HCT116 (cell line): ENCODE measurements at regions not wholly inside any gene's neighbourhood (a gene's known extent, or its start where the extent isn't known, plus 50 kb on each side); places are given as distances from the start of the nearest gene placed in this dataset.

ENCODE experiments used
- ATAC-seq: fragments of 200-7000 bp; cut with Tn5 transposase; 2 replicates; pipeline ENCODE4 v1.9.1; 2020; ENCODE audit warnings: mild to moderate bottlenecking, moderate library complexity
- BruUV-seq: library from RNA; stranded (reverse); fragments of 400-500 nt; replicated peaks from 2 replicates; lab custom pipeline; 2021; lab: Mats Ljungman, UMichigan
- CTCF ChIA-PET: fragments of 300-600 bp; sonication (Branson Sonifier 250); formaldehyde crosslinking; loops from one replicate; lab custom pipeline; 2021; ENCODE audit warnings: antibody characterized with exemption; lab: Charles Lee
- POLR2A ChIA-PET: fragments of 300-600, 350-600 bp; sonication (Branson Sonifier 250); formaldehyde crosslinking; loops from one replicate; lab custom pipeline; 2021; ENCODE audit warnings: antibody characterized with exemption; lab: Charles Lee
- RAD21 ChIA-PET, 2 experiments: fragments of 300-600 bp; sonication (Branson Sonifier 250); formaldehyde crosslinking; loops; one replicate each; lab custom pipeline; 2023; ENCODE audit warnings: low total read pairs in 2 of 2; ENCODE audit not compliant: uncharacterized antibody in 2 of 2, unreplicated experiment in 2 of 2, low non-redundant PET in 1 of 2; lab: Charles Lee
- DNase-seq: peaks from one replicate; pipeline ENCODE4 v3.0.0-alpha.2; 2010; ENCODE audit warnings: low read depth, low spot score
- H2AFZ ChIP-seq: fragments of 200-600 bp; shearing (Covaris generic), sonication (generic); 2 replicates; pipeline ENCODE4 v1.6.1; 2017; ENCODE audit warnings: low read depth, mixed run types, mixed read lengths, antibody characterized with exemption, low read length; ENCODE audit not compliant: poor library complexity, severe bottlenecking
- H3K27ac ChIP-seq: 2 replicates; pipeline ENCODE4 v1.5.1; 2012; ENCODE audit warnings: low read depth, low read length
- H3K27me3 ChIP-seq: fragments of 200-600 bp; sonication (generic); 2 replicates; pipeline ENCODE4 v1.6.1; 2016; ENCODE audit warnings: mixed run types, low read length, mixed read lengths; ENCODE audit not compliant: insufficient read depth
- H3K36me3 ChIP-seq, 2 experiments: fragments of 200-500 bp in 1 of 2; fragments of 200-600 bp in 1 of 2; sonication (Bioruptor generic) in 1 of 2; sonication (generic) in 1 of 2; 2 replicates each; pipeline versions ENCODE4 v1.5.1 to v1.6.1; 2014 to 2016; ENCODE audit warnings: low read length in 2 of 2, inconsistent platforms in 1 of 2, mixed read lengths in 1 of 2, mixed run types in 1 of 2; ENCODE audit not compliant: insufficient read depth in 2 of 2, control insufficient read depth in 1 of 2
- H3K4me1 ChIP-seq, 2 experiments: fragments of 200-600 bp in 1 of 2; sonication (generic) in 1 of 2; 2 replicates each; pipeline versions ENCODE4 v1.5.1 to v1.6.1; 2012 to 2017; ENCODE audit warnings: low read length in 2 of 2, inconsistent platforms in 1 of 2, mild to moderate bottlenecking in 1 of 2, mixed read lengths in 1 of 2, mixed run types in 1 of 2, moderate library complexity in 1 of 2; ENCODE audit not compliant: insufficient read depth in 2 of 2, control insufficient read depth in 1 of 2
- H3K4me2 ChIP-seq: fragments of 200-600 bp; sonication (generic); 2 replicates; pipeline ENCODE4 v1.6.1; 2017; ENCODE audit warnings: mixed run types, low read length, mixed read lengths
- H3K4me3 ChIP-seq, 2 experiments: fragments of 200-600 bp in 1 of 2; sonication (generic) in 1 of 2; replicated peaks in 1 of 2; 2 replicates each; pipeline ENCODE4 v1.5.1; 2011 to 2016; ENCODE audit warnings: low read length in 2 of 2, control low read depth in 1 of 2, low read depth in 1 of 2, mild to moderate bottlenecking in 1 of 2, mixed read lengths in 1 of 2, mixed run types in 1 of 2
- H3K79me2 ChIP-seq: fragments of 200-600 bp; sonication (generic); 2 replicates; pipeline ENCODE4 v1.6.1; 2017; ENCODE audit warnings: mild to moderate bottlenecking, mixed run types, low read length, moderate library complexity, mixed read lengths; ENCODE audit not compliant: insufficient read depth
- H3K9ac ChIP-seq: fragments of 200-600 bp; sonication (generic); 2 replicates; pipeline ENCODE4 v1.6.1; 2016; ENCODE audit warnings: low read length, mixed read lengths
- H3K9me2 ChIP-seq: fragments of 200-600 bp; sonication (generic), shearing (Covaris generic); 2 replicates; pipeline ENCODE4 v1.6.1; 2017; ENCODE audit warnings: mixed run types, mild to moderate bottlenecking, moderate library complexity; ENCODE audit not compliant: insufficient read depth
- H3K9me3 ChIP-seq, 2 experiments: fragments of 200-500 bp in 1 of 2; fragments of 200-600 bp in 1 of 2; sonication (Bioruptor generic) in 1 of 2; sonication (generic) in 1 of 2; 2 replicates each; pipeline ENCODE4 v1.6.1; 2014 to 2017; ENCODE audit warnings: low read length in 2 of 2, mixed read lengths in 2 of 2, inconsistent platforms in 1 of 2, low read depth in 1 of 2, mild to moderate bottlenecking in 1 of 2, mixed run types in 1 of 2, moderate library complexity in 1 of 2; ENCODE audit not compliant: control insufficient read depth in 1 of 2, insufficient read depth in 1 of 2
- H4K20me1 ChIP-seq: fragments of 200-600 bp; sonication (generic), shearing (Covaris generic); 2 replicates; pipeline ENCODE4 v1.6.1; 2017; ENCODE audit warnings: mixed run types, mild to moderate bottlenecking, moderate library complexity; ENCODE audit not compliant: insufficient read depth
- ATF3 ChIP-seq: IDR thresholded peaks from 2 replicates; pipeline ENCODE4 v1.6.1; 2012
- CTCF ChIP-seq, 3 experiments: fragments of 200-600 bp in 1 of 3; sonication (generic) in 1 of 3; IDR thresholded peaks in 2 of 3; conservative IDR thresholded peaks in 1 of 3; 2 replicates each; pipeline ENCODE4 v1.5.1; 2012 to 2017; ENCODE audit warnings: low read depth in 2 of 3, low read length in 2 of 3, antibody characterized with exemption in 1 of 3, borderline replicate concordance in 1 of 3, control low read depth in 1 of 3, mild to moderate bottlenecking in 1 of 3, mixed read lengths in 1 of 3, mixed run types in 1 of 3, moderate library complexity in 1 of 3; ENCODE audit not compliant: insufficient read depth in 1 of 3
- EGR1 ChIP-seq: IDR thresholded peaks from 2 replicates; pipeline ENCODE4 v1.6.1; 2012; ENCODE audit warnings: low read depth
- ELF1 ChIP-seq: IDR thresholded peaks from 2 replicates; pipeline ENCODE4 v1.6.1; 2012; ENCODE audit warnings: low read depth, borderline replicate concordance
- FOSL1 ChIP-seq: IDR thresholded peaks from 2 replicates; pipeline ENCODE4 v1.6.1; 2012; ENCODE audit warnings: low read depth
- POLR2A ChIP-seq: IDR thresholded peaks from 2 replicates; pipeline ENCODE4 v1.7.0; 2011; ENCODE audit warnings: borderline replicate concordance; ENCODE audit not compliant: insufficient read depth, insufficient read length; ENCODE audit errors: extremely low read depth
- POLR2AphosphoS5 ChIP-seq: IDR thresholded peaks from 2 replicates; pipeline ENCODE4 v1.6.1; 2011; ENCODE audit warnings: mild to moderate bottlenecking, low read depth, low read length, moderate library complexity
- RAD21 ChIP-seq: IDR thresholded peaks from 2 replicates; pipeline ENCODE4 v1.6.1; 2012; ENCODE audit warnings: low read depth, mild to moderate bottlenecking
- TCF7L2 ChIP-seq: IDR thresholded peaks from 2 replicates; pipeline ENCODE4 v1.7.0; 2011; ENCODE audit warnings: borderline replicate concordance, inconsistent platforms; ENCODE audit not compliant: insufficient read depth, insufficient read length; ENCODE audit errors: extremely low read depth
- ZBTB33 ChIP-seq: IDR thresholded peaks from 2 replicates; pipeline ENCODE4 v1.6.1; 2011; ENCODE audit warnings: mild to moderate bottlenecking, low read length, moderate library complexity; ENCODE audit not compliant: insufficient replicate concordance; ENCODE audit errors: extremely low read depth
- ZNF274 ChIP-seq: fragments of 200-500 bp; sonication (Bioruptor generic); IDR thresholded peaks from 2 replicates; pipeline ENCODE4 v1.6.1; 2014; ENCODE audit warnings: mild to moderate bottlenecking, low read depth, low read length, inconsistent platforms
- intact Hi-C: fragments of 100-400 bp; cut with micrococcal nuclease; formaldehyde crosslinking; loops from 2 replicates; pipeline ENCODE4 v1.10.0; 2022

- intact Hi-C loops, result no loop called here
Observed at GRCh38 chr3:174376346-174376745, 482.8 kb upstream of the NAALADL2 start.

More at GRCh38 chr3:174376346-174376745, 482.8 kb upstream of the NAALADL2 start:
- H3K79me2 ChIP-seq, result no peaks in the 10 kb centered on the region
- no TSS peak for BruUV-seq
- no peak for TF ChIP-seq TCF7L2
- TF ChIP-seq ATF3, result no peak
- no peak for TF ChIP-seq CTCF (IDR thresholded peaks at IDR 0.05 in 2 of 3, conservative IDR thresholded peaks at IDR 0.05 in 1 of 3; ENCODE audit: borderline replicate concordance in 1 of 3, insufficient read depth in 1 of 3, low read depth in 2 of 3, low read length in 2 of 3)
- no peak for TF ChIP-seq POLR2AphosphoS5
- no peak for TF ChIP-seq ZNF274
- TF ChIP-seq FOSL1, result no peak
- TF ChIP-seq ZBTB33, result no peak
- no peak for TF ChIP-seq RAD21
- no peak for TF ChIP-seq EGR1
- no peak for TF ChIP-seq POLR2A
- no peak for TF ChIP-seq ELF1
- ChIA-PET RAD21 (no interaction called here), CTCF (no interaction called here), POLR2A (no interaction called here)
- no peaks in the 10 kb centered on the region for H3K9me3 ChIP-seq
- no peaks in the 10 kb centered on the region for H3K36me3 ChIP-seq
- no peak overlapping the region for H2AFZ ChIP-seq
- H4K20me1 ChIP-seq, result no peaks in the 10 kb centered on the region
- no peak overlapping the region for H3K27ac ChIP-seq
- no peaks in the 10 kb centered on the region for H3K4me1 ChIP-seq
- H3K4me2 ChIP-seq, result no peak overlapping the region
- H3K4me3 ChIP-seq, result no peak overlapping the region
- no peak overlapping the region for H3K9ac ChIP-seq
- no peak for ATAC-seq
- no peaks in the 10 kb centered on the region for H3K27me3 ChIP-seq
- no peak for DNase-seq
- H3K9me2 ChIP-seq, result no peaks in the 10 kb centered on the region
